ENCODE measurements at regions not wholly inside any gene's neighbourhood (a gene's known extent, or its start where the extent isn't known, plus 50 kb on each side); places are given as distances from the start of the nearest gene placed in this dataset.
A peak's percentile ranks its signal among the peaks of the same experiment; 100 is the strongest.
"Not testable (repeated sequence)": the region's sequence is repeated elsewhere in the genome, so short reads cannot be mapped to it uniquely, and the experiment has no call there.

- not testable (repeated sequence) for H3K4me3 Mint-ChIP-seq; H3K27ac Mint-ChIP-seq; H3K27me3 Mint-ChIP-seq; H3K36me3 Mint-ChIP-seq; H3K9me3 Mint-ChIP-seq (ENCODE audit: low read depth)
- peaks cover 22% of the 10 kb centered on the region for H3K4me1 Mint-ChIP-seq (ENCODE audit: low read depth)
Observed at GRCh38 chr14:71567499-71568133, 364.6 kb upstream of the RGS6 start.

GRCh38 chr14:71574976-71575375, 357.3 kb upstream of the RGS6 start:
- Mint-ChIP-seq H3K27me3 (no peaks in the 10 kb centered on the region), H3K36me3 (peaks cover 4% of the 10 kb centered on the region), H3K4me3 (no peak overlapping the region), H3K9me3 (ENCODE audit: low read depth) (no peaks in the 10 kb centered on the region), H3K27ac (no peak overlapping the region), H3K4me1 (ENCODE audit: low read depth) (peaks cover 29% of the 10 kb centered on the region)

GRCh38 chr14:71576472-71576871, 355.8 kb upstream of the RGS6 start:
- Mint-ChIP-seq H3K27ac (peak overlapping the region; percentile 36), H3K4me1 (ENCODE audit: low read depth) (peaks cover 29% of the 10 kb centered on the region), H3K4me3 (no peak overlapping the region), H3K27me3 (no peaks in the 10 kb centered on the region), H3K36me3 (peaks cover 4% of the 10 kb centered on the region), H3K9me3 (ENCODE audit: low read depth) (no peaks in the 10 kb centered on the region)

- H3K27me3 Mint-ChIP-seq: no peaks in the 10 kb centered on the region
- H3K4me1 Mint-ChIP-seq (ENCODE audit: low read depth): peaks cover 24% of the 10 kb centered on the region
- no peak overlapping the region for H3K4me3 Mint-ChIP-seq
- no peak overlapping the region for H3K27ac Mint-ChIP-seq
- H3K9me3 Mint-ChIP-seq (ENCODE audit: low read depth): no peaks in the 10 kb centered on the region
- peaks cover 15% of the 10 kb centered on the region for H3K36me3 Mint-ChIP-seq
Observed at GRCh38 chr14:71579331-71579730, 352.9 kb upstream of the RGS6 start.

- H3K4me3 Mint-ChIP-seq: no peak overlapping the region
- peaks cover 19% of the 10 kb centered on the region for H3K36me3 Mint-ChIP-seq
- H3K4me1 Mint-ChIP-seq (ENCODE audit: low read depth): peaks cover 26% of the 10 kb centered on the region
- H3K9me3 Mint-ChIP-seq (ENCODE audit: low read depth): no peaks in the 10 kb centered on the region
- H3K27ac Mint-ChIP-seq: no peak overlapping the region
- H3K27me3 Mint-ChIP-seq: no peaks in the 10 kb centered on the region
Observed at GRCh38 chr14:71582705-71583104, 349.5 kb upstream of the RGS6 start.

- no peaks in the 10 kb centered on the region for H3K27me3 Mint-ChIP-seq
- no peak overlapping the region for H3K27ac Mint-ChIP-seq
- H3K9me3 Mint-ChIP-seq (ENCODE audit: low read depth): no peaks in the 10 kb centered on the region
- peaks cover 27% of the 10 kb centered on the region for H3K4me1 Mint-ChIP-seq (ENCODE audit: low read depth)
- peaks cover 22% of the 10 kb centered on the region for H3K36me3 Mint-ChIP-seq
- no peak overlapping the region for H3K4me3 Mint-ChIP-seq
Observed at GRCh38 chr14:71583194-71583593, 349.0 kb upstream of the RGS6 start.

- peaks cover 28% of the 10 kb centered on the region for H3K4me1 Mint-ChIP-seq (ENCODE audit: low read depth)
- no peaks in the 10 kb centered on the region for H3K9me3 Mint-ChIP-seq (ENCODE audit: low read depth)
- peaks cover 22% of the 10 kb centered on the region for H3K36me3 Mint-ChIP-seq
Observed at GRCh38 chr14:71583705-71584104, 348.5 kb upstream of the RGS6 start.

GRCh38 chr14:71585361-71585760, 346.9 kb upstream of the RGS6 start:
- peaks cover 26% of the 10 kb centered on the region for H3K36me3 Mint-ChIP-seq
- H3K4me1 Mint-ChIP-seq (ENCODE audit: low read depth): peaks cover 32% of the 10 kb centered on the region

More at GRCh38 chr14:71583705-71584104, 348.5 kb upstream of the RGS6 start:
- Mint-ChIP-seq H3K27me3 (no peaks in the 10 kb centered on the region), H3K27ac (no peak overlapping the region), H3K4me3 (no peak overlapping the region)

GRCh38 chr14:71586131-71586897, 345.9 kb upstream of the RGS6 start:
- Mint-ChIP-seq H3K9me3 (ENCODE audit: low read depth) (no peaks in the 10 kb centered on the region), H3K4me3 (no peak overlapping the region), H3K27me3 (no peaks in the 10 kb centered on the region), H3K36me3 (peaks cover 26% of the 10 kb centered on the region), H3K4me1 (ENCODE audit: low read depth) (peaks cover 35% of the 10 kb centered on the region), H3K27ac (peak overlapping the region; percentile 10)

More at GRCh38 chr14:71585361-71585760, 346.9 kb upstream of the RGS6 start:
- no peak overlapping the region for H3K27ac Mint-ChIP-seq
- H3K27me3 Mint-ChIP-seq: no peaks in the 10 kb centered on the region
- H3K4me3 Mint-ChIP-seq: peak overlapping the region; percentile 40
- H3K9me3 Mint-ChIP-seq (ENCODE audit: low read depth): no peaks in the 10 kb centered on the region

- no peaks in the 10 kb centered on the region for H3K27me3 Mint-ChIP-seq
Observed at GRCh38 chr14:71588028-71588427, 344.2 kb upstream of the RGS6 start.

GRCh38 chr14:71588576-71589215, 343.5 kb upstream of the RGS6 start:
- Mint-ChIP-seq H3K27ac (no peak overlapping the region), H3K36me3 (peaks cover 18% of the 10 kb centered on the region), H3K4me3 (no peak overlapping the region), H3K27me3 (no peaks in the 10 kb centered on the region), H3K9me3 (ENCODE audit: low read depth) (no peaks in the 10 kb centered on the region), H3K4me1 (ENCODE audit: low read depth) (peaks cover 38% of the 10 kb centered on the region)

More at GRCh38 chr14:71588028-71588427, 344.2 kb upstream of the RGS6 start:
- Mint-ChIP-seq H3K9me3 (ENCODE audit: low read depth) (no peaks in the 10 kb centered on the region), H3K4me3 (no peak overlapping the region), H3K36me3 (peaks cover 21% of the 10 kb centered on the region), H3K4me1 (ENCODE audit: low read depth) (peaks cover 39% of the 10 kb centered on the region), H3K27ac (no peak overlapping the region)

GRCh38 chr14:71589609-71590008, 342.6 kb upstream of the RGS6 start:
- Mint-ChIP-seq H3K36me3 (peaks cover 16% of the 10 kb centered on the region), H3K27me3 (no peaks in the 10 kb centered on the region), H3K9me3 (ENCODE audit: low read depth) (no peaks in the 10 kb centered on the region), H3K4me3 (no peak overlapping the region), H3K4me1 (ENCODE audit: low read depth) (peaks cover 47% of the 10 kb centered on the region), H3K27ac (no peak overlapping the region)

GRCh38 chr14:71590131-71590530, 342.1 kb upstream of the RGS6 start:
- peaks cover 52% of the 10 kb centered on the region for H3K4me1 Mint-ChIP-seq (ENCODE audit: low read depth)
- H3K4me3 Mint-ChIP-seq: no peak overlapping the region
- H3K9me3 Mint-ChIP-seq (ENCODE audit: low read depth): no peaks in the 10 kb centered on the region
- no peaks in the 10 kb centered on the region for H3K27me3 Mint-ChIP-seq
- H3K36me3 Mint-ChIP-seq: peaks cover 16% of the 10 kb centered on the region
- H3K27ac Mint-ChIP-seq: no peak overlapping the region

- Mint-ChIP-seq H3K27ac (no peak overlapping the region), H3K4me3 (no peak overlapping the region), H3K4me1 (ENCODE audit: low read depth) (peaks cover 53% of the 10 kb centered on the region), H3K36me3 (peaks cover 21% of the 10 kb centered on the region), H3K27me3 (no peaks in the 10 kb centered on the region), H3K9me3 (ENCODE audit: low read depth) (no peaks in the 10 kb centered on the region)
Observed at GRCh38 chr14:71591231-71591630, 341.0 kb upstream of the RGS6 start.

- peak overlapping the region; percentile 2 for H3K4me3 Mint-ChIP-seq
- H3K27ac Mint-ChIP-seq: peak overlapping the region; percentile 4
- no peaks in the 10 kb centered on the region for H3K9me3 Mint-ChIP-seq (ENCODE audit: low read depth)
- H3K4me1 Mint-ChIP-seq (ENCODE audit: low read depth): peaks cover 50% of the 10 kb centered on the region
- peaks cover 21% of the 10 kb centered on the region for H3K36me3 Mint-ChIP-seq
- H3K27me3 Mint-ChIP-seq: no peaks in the 10 kb centered on the region
Observed at GRCh38 chr14:71591929-71592328, 340.3 kb upstream of the RGS6 start.
